ENCODE measurements at regions not wholly inside any gene's neighbourhood (a gene's known extent, or its start where the extent isn't known, plus 50 kb on each side); places are given as distances from the start of the nearest gene placed in this dataset.

DNA sequence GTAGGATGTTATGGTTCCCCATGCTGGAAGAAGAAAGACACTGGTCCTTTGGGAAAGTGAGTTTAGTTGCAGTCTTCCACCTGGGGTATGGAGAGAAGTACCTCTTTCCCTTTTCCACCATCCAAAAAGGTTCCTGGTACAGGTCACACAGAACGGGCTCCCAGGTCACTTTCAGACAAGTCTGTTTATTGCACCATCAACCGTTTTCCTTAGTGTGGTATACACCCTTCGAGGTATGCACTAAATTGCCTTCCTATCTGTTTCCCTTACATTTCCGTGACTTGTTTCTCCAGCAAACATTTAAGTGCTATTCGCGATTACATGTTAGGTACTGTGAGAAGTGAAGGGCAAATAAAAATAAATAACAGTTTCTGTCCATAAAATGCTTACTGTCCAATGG is 185.1 kb downstream of the ARL4A start:
- TF ChIP-seq YY1 (IDR thresholded peaks at IDR 0.05; ENCODE audit: insufficient read depth, insufficient read length): no peak
- TF ChIP-seq ZNF274 (IDR thresholded peaks at IDR 0.05; ENCODE audit: low read depth, low read length): no peak
- DNase-seq (ENCODE audit: low read depth, low spot score): no peak
- H3K9me3 ChIP-seq (ENCODE audit: insufficient read depth, low read length): no peaks in the 10 kb centered on the region
- H3K27me3 ChIP-seq (ENCODE audit: insufficient read depth, insufficient read length): no peaks in the 10 kb centered on the region
- no peaks in the 10 kb centered on the region for H3K36me3 ChIP-seq (ENCODE audit: insufficient read depth, insufficient read length, low read length)
- H3K9ac ChIP-seq (ENCODE audit: insufficient read length, low read depth): no peak overlapping the region
- H3K4me3 ChIP-seq (ENCODE audit: insufficient read length, low read depth): no peak overlapping the region
- no peaks in the 10 kb centered on the region for H3K4me1 ChIP-seq (ENCODE audit: insufficient read depth, insufficient read length)

DNA sequence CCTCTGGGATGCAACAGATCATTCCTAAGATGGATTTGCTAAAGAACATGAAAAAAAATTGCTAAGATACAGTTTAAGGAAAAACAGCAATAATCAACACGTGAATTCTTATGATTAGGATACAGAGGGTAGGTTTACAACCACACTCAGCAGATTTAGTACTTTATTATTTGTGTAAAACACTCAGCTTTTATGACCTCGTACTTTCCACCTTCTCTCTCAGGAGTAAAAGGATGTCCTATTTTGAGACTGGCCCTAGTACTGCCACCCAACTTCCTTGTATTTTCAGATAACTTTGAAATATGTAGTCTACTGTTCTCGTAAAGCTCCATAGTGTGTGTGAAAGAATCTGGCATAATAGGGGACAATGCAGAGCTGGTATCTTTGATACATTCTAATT is 186.1 kb downstream of the ARL4A start:
- H3K4me1 ChIP-seq (ENCODE audit: insufficient read depth, insufficient read length): no peaks in the 10 kb centered on the region
- no peaks in the 10 kb centered on the region for H3K36me3 ChIP-seq (ENCODE audit: insufficient read depth, insufficient read length, low read length)
- H3K27me3 ChIP-seq (ENCODE audit: insufficient read depth, insufficient read length): no peaks in the 10 kb centered on the region
- no peaks in the 10 kb centered on the region for H3K9me3 ChIP-seq (ENCODE audit: insufficient read depth, low read length)
- TF ChIP-seq YY1 (IDR thresholded peaks at IDR 0.05; ENCODE audit: insufficient read depth, insufficient read length): no peak
- no peak for TF ChIP-seq SUZ12 (IDR thresholded peaks at IDR 0.05; ENCODE audit: extremely low read depth, insufficient read depth, insufficient read length)
- TF ChIP-seq ZNF274 (IDR thresholded peaks at IDR 0.05; ENCODE audit: low read depth, low read length): no peak
- no peak overlapping the region for H3K9ac ChIP-seq (ENCODE audit: insufficient read length, low read depth)
- no peak for DNase-seq (ENCODE audit: low read depth, low spot score)
- H3K4me3 ChIP-seq (ENCODE audit: insufficient read length, low read depth): no peak overlapping the region

GRCh38 chr7:12879139-12879538 is 191.7 kb downstream of the ARL4A start:
- no peak for TF ChIP-seq SUZ12 (IDR thresholded peaks at IDR 0.05; ENCODE audit: extremely low read depth, insufficient read depth, insufficient read length)
- no peak for TF ChIP-seq ZNF274 (IDR thresholded peaks at IDR 0.05; ENCODE audit: low read depth, low read length)
- no peak for TF ChIP-seq YY1 (IDR thresholded peaks at IDR 0.05; ENCODE audit: insufficient read depth, insufficient read length)
- no peak for DNase-seq (ENCODE audit: low read depth, low spot score)
- Histone ChIP-seq H3K4me3 (ENCODE audit: insufficient read length, low read depth) (no peak overlapping the region), H3K36me3 (ENCODE audit: insufficient read depth, insufficient read length, low read length) (no peaks in the 10 kb centered on the region), H3K9ac (ENCODE audit: insufficient read length, low read depth) (no peak overlapping the region), H3K4me1 (ENCODE audit: insufficient read depth, insufficient read length) (no peaks in the 10 kb centered on the region), H3K27me3 (ENCODE audit: insufficient read depth, insufficient read length) (no peaks in the 10 kb centered on the region), H3K9me3 (ENCODE audit: insufficient read depth, low read length) (no peaks in the 10 kb centered on the region)

DNA sequence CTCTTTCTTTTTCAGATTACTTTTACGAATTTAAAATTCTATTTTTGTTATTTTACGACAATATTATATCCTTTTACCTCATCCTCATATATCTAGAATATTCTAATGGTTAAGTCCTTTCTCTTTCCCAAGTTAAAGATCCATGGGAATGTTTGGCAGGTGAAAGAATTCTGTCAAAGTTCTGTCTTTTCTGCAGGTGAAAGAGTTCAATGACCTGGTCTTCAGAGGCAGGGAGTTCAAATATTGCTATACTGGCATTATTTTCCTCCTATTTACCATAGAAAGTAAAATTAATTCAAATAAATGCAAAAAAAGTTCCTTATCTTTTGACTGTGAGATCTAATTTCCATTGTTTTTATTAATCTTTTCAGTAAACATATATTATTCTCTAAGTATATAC is 194.3 kb downstream of the ARL4A start:
- H3K27me3 ChIP-seq (ENCODE audit: insufficient read depth, insufficient read length): no peaks in the 10 kb centered on the region
- no peaks in the 10 kb centered on the region for H3K9me3 ChIP-seq (ENCODE audit: insufficient read depth, low read length)
- DNase-seq (ENCODE audit: low read depth, low spot score): no peak
- TF ChIP-seq SUZ12 (IDR thresholded peaks at IDR 0.05; ENCODE audit: extremely low read depth, insufficient read depth, insufficient read length) (no peak), ZNF274 (IDR thresholded peaks at IDR 0.05; ENCODE audit: low read depth, low read length) (no peak), YY1 (IDR thresholded peaks at IDR 0.05; ENCODE audit: insufficient read depth, insufficient read length) (no peak)
- H3K9ac ChIP-seq (ENCODE audit: insufficient read length, low read depth): no peak overlapping the region
- H3K36me3 ChIP-seq (ENCODE audit: insufficient read depth, insufficient read length, low read length): no peaks in the 10 kb centered on the region
- H3K4me3 ChIP-seq (ENCODE audit: insufficient read length, low read depth): no peak overlapping the region
- H3K4me1 ChIP-seq (ENCODE audit: insufficient read depth, insufficient read length): no peaks in the 10 kb centered on the region

GRCh38 chr7:12882710-12883109 is 195.3 kb downstream of the ARL4A start:
- H3K9ac ChIP-seq (ENCODE audit: insufficient read length, low read depth): no peak overlapping the region
- no peaks in the 10 kb centered on the region for H3K9me3 ChIP-seq (ENCODE audit: insufficient read depth, low read length)
- H3K4me1 ChIP-seq (ENCODE audit: insufficient read depth, insufficient read length): no peaks in the 10 kb centered on the region
- no peaks in the 10 kb centered on the region for H3K27me3 ChIP-seq (ENCODE audit: insufficient read depth, insufficient read length)
- TF ChIP-seq YY1 (IDR thresholded peaks at IDR 0.05; ENCODE audit: insufficient read depth, insufficient read length): no peak
- no peak for TF ChIP-seq ZNF274 (IDR thresholded peaks at IDR 0.05; ENCODE audit: low read depth, low read length)
- no peak for TF ChIP-seq SUZ12 (IDR thresholded peaks at IDR 0.05; ENCODE audit: extremely low read depth, insufficient read depth, insufficient read length)
- H3K4me3 ChIP-seq (ENCODE audit: insufficient read length, low read depth): no peak overlapping the region
- no peak for DNase-seq (ENCODE audit: low read depth, low spot score)
- no peaks in the 10 kb centered on the region for H3K36me3 ChIP-seq (ENCODE audit: insufficient read depth, insufficient read length, low read length)

GRCh38 chr7:12884033-12884432 is 196.6 kb downstream of the ARL4A start:
- Histone ChIP-seq H3K36me3 (ENCODE audit: insufficient read depth, insufficient read length, low read length) (no peaks in the 10 kb centered on the region), H3K9ac (ENCODE audit: insufficient read length, low read depth) (no peak overlapping the region), H3K4me1 (ENCODE audit: insufficient read depth, insufficient read length) (no peaks in the 10 kb centered on the region), H3K9me3 (ENCODE audit: insufficient read depth, low read length) (no peaks in the 10 kb centered on the region), H3K27me3 (ENCODE audit: insufficient read depth, insufficient read length) (no peaks in the 10 kb centered on the region), H3K4me3 (ENCODE audit: insufficient read length, low read depth) (no peak overlapping the region)
- TF ChIP-seq YY1 (IDR thresholded peaks at IDR 0.05; ENCODE audit: insufficient read depth, insufficient read length): no peak
- no peak for TF ChIP-seq SUZ12 (IDR thresholded peaks at IDR 0.05; ENCODE audit: extremely low read depth, insufficient read depth, insufficient read length)
- TF ChIP-seq ZNF274 (IDR thresholded peaks at IDR 0.05; ENCODE audit: low read depth, low read length): no peak
- DNase-seq (ENCODE audit: low read depth, low spot score): no peak

GRCh38 chr7:12884856-12885440 is 197.5 kb downstream of the ARL4A start:
- Histone ChIP-seq H3K4me3 (ENCODE audit: insufficient read length, low read depth) (no peak overlapping the region), H3K36me3 (ENCODE audit: insufficient read depth, insufficient read length, low read length) (no peaks in the 10 kb centered on the region), H3K9ac (ENCODE audit: insufficient read length, low read depth) (no peak overlapping the region), H3K9me3 (ENCODE audit: insufficient read depth, low read length) (no peaks in the 10 kb centered on the region), H3K27me3 (ENCODE audit: insufficient read depth, insufficient read length) (no peaks in the 10 kb centered on the region), H3K4me1 (ENCODE audit: insufficient read depth, insufficient read length) (no peaks in the 10 kb centered on the region)
- no peak for TF ChIP-seq YY1 (IDR thresholded peaks at IDR 0.05; ENCODE audit: insufficient read depth, insufficient read length)
- TF ChIP-seq ZNF274 (IDR thresholded peaks at IDR 0.05; ENCODE audit: low read depth, low read length): no peak
- TF ChIP-seq SUZ12 (IDR thresholded peaks at IDR 0.05; ENCODE audit: extremely low read depth, insufficient read depth, insufficient read length): no peak
- DNase-seq (ENCODE audit: low read depth, low spot score): no peak
